Neuronal stem cell (in vitro differentiated cells): ENCODE measurements at regions not wholly inside any gene's neighbourhood (a gene's known extent, or its start where the extent isn't known, plus 50 kb on each side); places are given as distances from the start of the nearest gene placed in this dataset.

ENCODE experiments used
- DNase-seq: peaks from one replicate; pipeline ENCODE4 v3.0.0-alpha.2; 2013; ENCODE audit warnings: low spot score
- H2AFZ ChIP-seq: one replicate; pipeline ENCODE4 v1.6.1; 2013; ENCODE audit warnings: mild to moderate bottlenecking, low read length, inconsistent platforms
- H2AK5ac ChIP-seq: 2 replicates; pipeline ENCODE4 v1.6.1; 2013; ENCODE audit warnings: low read depth, mild to moderate bottlenecking, inconsistent platforms, low read length, moderate library complexity, mixed read lengths
- H2BK120ac ChIP-seq: 2 replicates; pipeline ENCODE4 v1.6.1; 2013; ENCODE audit warnings: low read depth, mild to moderate bottlenecking, inconsistent platforms, low read length, moderate library complexity, mixed read lengths
- H2BK12ac ChIP-seq: one replicate; pipeline ENCODE4 v1.6.1; 2013; ENCODE audit warnings: low read length, inconsistent platforms
- H2BK15ac ChIP-seq: 2 replicates; pipeline ENCODE4 v1.6.1; 2013; ENCODE audit warnings: mild to moderate bottlenecking, low read length, inconsistent platforms, mixed read lengths
- H2BK5ac ChIP-seq: one replicate; pipeline ENCODE4 v1.6.1; 2013; ENCODE audit warnings: inconsistent platforms, mild to moderate bottlenecking, low read length, moderate library complexity
- H3K14ac ChIP-seq: one replicate; pipeline ENCODE4 v1.6.1; 2013; ENCODE audit warnings: low read length, inconsistent platforms
- H3K18ac ChIP-seq: 2 replicates; pipeline ENCODE4 v1.6.1; 2013; ENCODE audit warnings: low read length, inconsistent platforms
- H3K23ac ChIP-seq: 2 replicates; pipeline ENCODE4 v1.6.1; 2013; ENCODE audit warnings: low read depth, mild to moderate bottlenecking, mixed read lengths, low read length, inconsistent platforms; ENCODE audit not compliant: poor library complexity
- H3K27ac ChIP-seq: replicated peaks from 3 replicates; pipeline ENCODE4 v1.5.1; 2013; ENCODE audit warnings: low read length, inconsistent platforms
- H3K27me3 ChIP-seq, 3 experiments: 2 replicates each; pipeline ENCODE4 v1.6.1; 2013; ENCODE audit warnings: low read length in 3 of 3, mild to moderate bottlenecking in 2 of 3, inconsistent platforms in 1 of 3, low read depth in 1 of 3, mixed read lengths in 1 of 3, moderate library complexity in 1 of 3; ENCODE audit not compliant: control insufficient read depth in 3 of 3, insufficient read depth in 3 of 3
- H3K36me3 ChIP-seq, 2 donors: replicated peaks in 1 of 2; 2 replicates each; pipeline ENCODE4 v1.6.1; 2013; ENCODE audit warnings: low read length in 2 of 2; ENCODE audit not compliant: control insufficient read depth in 2 of 2, insufficient read depth in 2 of 2
- H3K4ac ChIP-seq: 2 replicates; pipeline ENCODE4 v1.6.1; 2013; ENCODE audit warnings: inconsistent platforms, mild to moderate bottlenecking, low read length, moderate library complexity
- H3K4me1 ChIP-seq, 2 donors: 1 replicate in 1 of 2; 2 replicates in 1 of 2; pipeline ENCODE4 v1.6.1; 2013; ENCODE audit warnings: low read length in 2 of 2, low read depth in 1 of 2; ENCODE audit not compliant: control insufficient read depth in 2 of 2, insufficient read depth in 1 of 2
- H3K4me2 ChIP-seq: one replicate; pipeline ENCODE4 v1.6.1; 2013; ENCODE audit warnings: mild to moderate bottlenecking, low read length, inconsistent platforms; ENCODE audit not compliant: insufficient read depth, poor library complexity, severe bottlenecking
- H3K4me3 ChIP-seq, 2 donors: 2 replicates each; pipeline ENCODE4 v1.5.1; 2013; ENCODE audit warnings: low read length in 2 of 2, mild to moderate bottlenecking in 2 of 2, inconsistent platforms in 1 of 2, moderate library complexity in 1 of 2
- H3K79me1 ChIP-seq: one replicate; pipeline ENCODE4 v1.6.1; 2013; ENCODE audit warnings: low read depth, mild to moderate bottlenecking, inconsistent platforms, low read length, moderate library complexity
- H3K9ac ChIP-seq: one replicate; pipeline ENCODE4 v1.6.1; 2013; ENCODE audit warnings: mild to moderate bottlenecking, low read depth, low read length, inconsistent platforms; ENCODE audit not compliant: poor library complexity
- H3K9me3 ChIP-seq, 2 donors: replicated peaks in 1 of 2; 2 replicates each; pipeline versions ENCODE3 to v1.6.1; 2013; ENCODE audit warnings: low read length in 2 of 2, mild to moderate bottlenecking in 2 of 2, inconsistent platforms in 1 of 2, low read depth in 1 of 2, mixed read lengths in 1 of 2, moderate library complexity in 1 of 2; ENCODE audit not compliant: control insufficient read depth in 2 of 2, insufficient read depth in 1 of 2
- H4K8ac ChIP-seq: one replicate; pipeline ENCODE4 v1.6.1; 2013; ENCODE audit warnings: low read depth, mild to moderate bottlenecking, inconsistent platforms, low read length, moderate library complexity
- H4K91ac ChIP-seq: one replicate; pipeline ENCODE4 v1.6.1; 2013; ENCODE audit warnings: low read length, low read depth, mild to moderate bottlenecking, inconsistent platforms; ENCODE audit not compliant: poor library complexity
- WGBS, 2 donors: extraction: QIAGEN DNeasy Blood & Tissue Kit; methylation state at CpG; one replicate each; pipeline ENCODE4 v1.1.7; 2013; ENCODE audit warnings: missing lambda C conversion rate in 2 of 2, mixed read lengths in 1 of 2; ENCODE audit not compliant: insufficient read length in 2 of 2, insufficient replicate concordance in 1 of 2; ENCODE audit errors: extremely low coverage in 2 of 2; 5-methylcytosine and 5-hydroxymethylcytosine counted together

DNA sequence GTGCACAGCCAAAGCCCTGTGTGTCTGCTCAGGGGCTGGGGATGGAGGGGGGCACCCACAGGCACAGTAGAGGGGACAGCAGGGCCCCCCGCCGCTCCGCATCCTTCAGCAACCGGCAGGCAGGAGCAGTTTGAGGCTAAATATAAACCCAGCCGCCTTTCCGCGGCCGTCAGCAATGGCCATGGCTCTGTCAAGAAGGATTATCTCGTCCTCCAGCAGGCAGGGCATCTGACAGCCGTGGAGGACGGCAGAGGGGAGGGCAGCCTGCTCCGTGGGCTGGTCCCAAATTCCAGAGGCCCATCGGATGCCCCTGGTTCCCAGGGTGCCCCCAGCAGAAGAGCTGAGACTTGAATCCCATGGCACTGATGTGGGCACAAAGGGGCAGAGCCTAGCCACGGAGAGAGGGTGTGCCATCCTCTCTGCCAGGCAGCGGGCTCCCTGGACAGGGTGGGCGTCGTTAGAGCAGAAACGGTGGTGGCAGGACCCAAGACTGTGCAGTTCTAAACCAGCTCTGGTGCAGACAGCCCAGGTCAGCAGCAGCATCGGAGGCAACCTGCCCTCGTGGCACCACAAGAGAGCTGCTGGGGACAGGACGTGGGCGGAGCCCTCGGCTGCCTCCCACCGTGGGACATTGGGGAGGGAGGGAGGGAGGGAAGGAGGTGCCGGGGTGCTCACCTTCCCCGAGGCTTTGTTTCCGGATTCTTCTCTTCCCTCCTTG is 198.8 kb upstream of the CIBAR2 start:
- peak overlapping the region; percentile 99 for H2AK5ac ChIP-seq

DNA sequence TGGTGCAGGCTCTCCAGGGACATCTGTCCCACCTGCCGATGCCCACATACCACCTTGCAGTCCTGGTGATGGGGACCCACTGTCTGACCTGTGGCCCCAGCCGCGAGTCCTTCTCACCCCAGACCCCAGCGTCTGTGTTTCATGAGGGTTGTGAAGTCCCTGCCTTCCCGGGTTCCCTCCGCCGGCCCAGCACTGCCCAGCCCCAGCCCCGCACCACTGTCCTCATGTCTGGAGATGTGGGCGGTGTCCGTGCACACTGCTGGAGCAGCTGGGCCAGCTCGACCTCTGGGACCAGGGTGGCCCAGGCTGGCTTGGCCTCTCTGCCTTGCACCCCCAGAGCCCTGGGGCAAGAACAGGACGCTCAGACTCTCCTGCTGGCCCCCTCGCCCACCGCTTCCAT is 199.5 kb upstream of the CIBAR2 start:
- H3K79me1 ChIP-seq: no peaks in the 10 kb centered on the region
- H3K4ac ChIP-seq: peak overlapping the region; percentile 70
- H2BK120ac ChIP-seq: no peak overlapping the region
- peaks cover 48 to 80% of the 10 kb centered on the region in 2 donors for H3K4me1 ChIP-seq
- H2BK12ac ChIP-seq: peak overlapping the region; percentile 95
- no peaks in the 10 kb centered on the region for H3K36me3 ChIP-seq
- peak overlapping the region; percentile 63 for H2BK5ac ChIP-seq
- H4K91ac ChIP-seq: no peak overlapping the region
- H3K18ac ChIP-seq: peak overlapping the region; percentile 95
- peak overlapping the region; percentile 99 for H2AK5ac ChIP-seq
- WGBS, 2 donors: no CpG with 5 or more reads among the region's 14 CpGs
- H3K9ac ChIP-seq: peak overlapping the region; percentile 82
- H3K4me3 ChIP-seq: no peak overlapping the region
- H2AFZ ChIP-seq: no peak overlapping the region
- H3K27ac ChIP-seq: no peak overlapping the region
- no peak overlapping the region for H4K8ac ChIP-seq
- no peak overlapping the region for H3K4me2 ChIP-seq
- DNase-seq: no peak
- H3K9me3 ChIP-seq: peaks cover 0 to 2% of the 10 kb centered on the region in 2 donors
- H3K14ac ChIP-seq: no peak overlapping the region
- H3K23ac ChIP-seq: peak overlapping the region; percentile 82
- H2BK15ac ChIP-seq: peak overlapping the region; percentile 93
- H3K27me3 ChIP-seq: peaks cover 0 to 6% (median 0%) of the 10 kb centered on the region in 3 experiments

More for the DNA sequence above, 198.8 kb upstream of the CIBAR2 start:
- Histone ChIP-seq H3K18ac (peak overlapping the region; percentile 92), H3K27me3 (peaks cover 0 to 6% (median 0%) of the 10 kb centered on the region in 3 experiments), H3K36me3 (no peaks in the 10 kb centered on the region), H2AFZ (no peak overlapping the region), H3K14ac (peak overlapping the region; percentile 99), H4K8ac (no peak overlapping the region), H3K4me2 (no peak overlapping the region), H3K4me1 (peaks cover 49 to 75% of the 10 kb centered on the region in 2 donors), H3K79me1 (no peaks in the 10 kb centered on the region), H2BK120ac (no peak overlapping the region), H3K4ac (no peak overlapping the region), H4K91ac (no peak overlapping the region), H2BK15ac (peak overlapping the region; percentile 93), H3K27ac (no peak overlapping the region), H2BK5ac (peak overlapping the region; percentile 63), H3K4me3 (no peak overlapping the region), H3K23ac (peak overlapping the region; percentile 62), H2BK12ac (peak overlapping the region; percentile 78), H3K9me3 (peaks cover 0 to 2% of the 10 kb centered on the region in 2 donors), H3K9ac (no peak overlapping the region)
- no peak for DNase-seq
- no CpG with 5 or more reads among the region's 27 CpGs for WGBS, 2 donors

DNA sequence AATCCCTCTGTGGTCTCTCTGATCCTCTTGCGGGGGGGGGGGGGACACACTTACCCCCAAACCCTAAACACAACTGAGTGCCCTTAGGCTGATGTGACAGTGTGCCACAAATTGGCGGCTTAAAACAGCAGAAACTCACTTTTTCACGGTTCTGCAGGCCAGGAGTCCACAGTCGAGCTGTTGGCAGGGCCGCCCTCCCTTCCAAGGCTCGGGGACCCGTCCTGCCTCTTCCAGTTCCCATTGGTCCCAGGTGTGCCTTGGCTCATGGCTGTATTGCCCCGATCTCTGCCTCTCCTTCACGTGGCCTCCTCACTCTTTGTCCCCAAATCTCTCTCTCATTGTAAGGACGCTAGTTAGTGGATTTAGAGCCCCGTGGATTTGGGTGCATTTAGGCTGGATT is 199.9 kb upstream of the CIBAR2 start:
- Histone ChIP-seq H3K27me3 (peaks cover 0 to 6% (median 0%) of the 10 kb centered on the region in 3 experiments), H4K91ac (no peak overlapping the region), H3K9me3 (peaks cover 0 to 2% of the 10 kb centered on the region in 2 donors), H3K9ac (no peak overlapping the region), H3K36me3 (no peaks in the 10 kb centered on the region), H3K4me3 (no peak overlapping the region), H3K18ac (peak overlapping the region; percentile 95), H4K8ac (peak overlapping the region; percentile 29), H3K14ac (no peak overlapping the region), H3K79me1 (no peaks in the 10 kb centered on the region), H2AFZ (no peak overlapping the region), H2BK5ac (no peak overlapping the region), H3K4me1 (peaks cover 48 to 84% of the 10 kb centered on the region in 2 donors), H3K4me2 (no peak overlapping the region), H3K23ac (peak overlapping the region; percentile 82), H3K27ac (no peak overlapping the region), H2AK5ac (peak overlapping the region; percentile 99), H2BK12ac (no peak overlapping the region), H2BK120ac (no peak overlapping the region), H2BK15ac (peak overlapping the region; percentile 93), H3K4ac (no peak overlapping the region)
- DNase-seq: no peak
- no CpG with 5 or more reads among the region's 11 CpGs for WGBS, 2 donors
